ENCODE measurements at regions not wholly inside any gene's neighbourhood (a gene's known extent, or its start where the extent isn't known, plus 50 kb on each side); places are given as distances from the start of the nearest gene placed in this dataset.

- no peak for DNase-seq (ENCODE audit: low read depth)
Measured at GRCh38 chr15:62547584-62547983, 382.5 kb upstream of the C2CD4B start.

DNA sequence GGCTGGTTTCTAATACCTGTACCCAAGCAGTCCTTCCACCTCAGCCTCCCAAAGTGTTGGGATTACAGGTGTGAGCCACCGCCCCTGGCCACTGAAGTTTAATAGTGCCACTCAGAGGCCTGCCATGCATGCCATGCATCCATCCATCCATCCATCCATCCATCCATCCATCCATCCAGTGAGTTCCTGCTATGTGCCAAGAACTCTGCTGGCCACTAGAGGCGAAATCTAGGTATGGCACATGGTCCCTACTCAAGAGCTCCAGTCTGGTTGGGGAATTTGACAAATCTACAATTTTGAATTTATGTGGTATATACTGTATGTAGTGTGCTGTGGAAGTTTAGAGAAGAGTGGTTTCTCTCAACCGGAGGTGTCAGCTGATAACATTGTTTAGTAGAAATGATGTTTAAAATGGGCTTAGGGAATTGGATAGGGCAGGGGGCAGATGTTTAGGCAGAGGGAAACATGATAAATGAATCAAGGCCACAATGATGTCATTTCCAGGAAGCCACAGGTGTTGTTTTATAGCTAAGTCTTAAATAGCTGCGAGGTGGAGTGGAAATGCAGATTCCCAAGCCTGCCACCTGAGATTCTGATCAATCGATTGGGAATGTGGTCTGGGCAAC, 384.4 kb upstream of the C2CD4B start:
- no peak for DNase-seq (ENCODE audit: low read depth)

GRCh38 chr15:62550106-62550505, 385.0 kb upstream of the C2CD4B start:
- DNase-seq (ENCODE audit: low read depth) = no peak

- DNase-seq (ENCODE audit: low read depth) = no peak
Measured at GRCh38 chr15:62552444-62552843, 387.4 kb upstream of the C2CD4B start.

- DNase-seq (ENCODE audit: low read depth) = no peak
Measured at GRCh38 chr15:62553911-62554563, 389.0 kb upstream of the C2CD4B start.

DNA sequence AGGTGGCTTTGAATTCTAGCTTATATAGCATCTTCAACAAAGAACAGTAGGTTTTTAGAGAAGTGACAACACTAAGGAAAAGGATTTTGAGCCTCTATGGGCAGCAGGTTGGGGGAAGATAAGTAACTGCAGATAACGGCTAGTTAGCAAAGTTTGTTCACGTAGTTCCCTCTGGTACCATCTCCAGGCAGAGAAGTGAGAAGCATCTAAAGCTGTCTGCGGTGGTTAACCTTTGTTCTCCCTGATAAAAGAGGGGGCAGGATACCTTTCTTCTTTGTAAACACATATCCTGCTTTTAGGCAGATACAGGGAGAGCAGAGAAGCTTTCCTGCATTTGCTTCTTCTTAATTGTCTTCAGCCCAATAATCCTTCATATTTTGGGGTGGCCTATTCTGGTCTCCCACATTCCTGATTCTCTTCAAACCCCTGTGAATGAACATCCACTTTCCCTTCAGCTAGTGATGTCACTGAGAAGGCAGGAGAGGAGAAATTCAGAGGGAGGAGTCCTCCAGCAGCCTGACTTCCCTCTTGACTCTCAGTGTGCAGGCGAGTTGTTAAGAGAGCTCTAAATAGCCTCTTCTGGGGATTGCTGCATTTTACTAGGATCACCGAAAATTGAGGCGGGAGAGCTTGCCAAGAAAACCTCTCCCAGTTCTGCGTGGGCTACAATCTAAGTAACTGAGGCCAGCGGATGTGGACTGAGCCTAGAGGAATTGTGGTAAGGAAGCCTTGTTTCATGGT, 393.7 kb upstream of the C2CD4B start:
- no peak for DNase-seq (ENCODE audit: low read depth)

- DNase-seq (ENCODE audit: low read depth) = no peak
Measured at GRCh38 chr15:62559381-62559733, 394.3 kb upstream of the C2CD4B start.

DNA sequence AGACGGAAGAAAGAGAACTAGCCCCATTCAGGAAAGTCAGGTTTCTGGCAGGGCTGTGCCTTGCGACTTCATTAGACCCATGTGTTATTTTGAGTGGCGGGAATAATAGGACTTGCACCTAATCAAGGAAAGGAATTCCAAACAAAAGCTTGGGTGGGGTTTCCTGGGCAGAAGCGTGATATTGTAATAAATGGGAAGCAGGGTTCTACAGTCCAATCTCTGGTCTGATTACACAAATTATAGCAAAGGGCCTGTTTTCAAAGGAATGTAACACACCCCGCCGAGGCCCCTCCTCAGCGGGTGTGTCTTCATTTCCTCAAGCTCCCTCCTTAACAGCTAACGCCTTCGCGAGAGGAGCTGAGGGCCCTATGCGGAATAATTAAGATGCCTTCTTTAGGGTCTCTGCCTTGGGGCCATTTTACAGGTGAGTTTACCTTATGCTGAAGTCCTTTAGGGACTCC, 396.0 kb upstream of the C2CD4B start:
- DNase-seq (ENCODE audit: low read depth) = no peak

DNA sequence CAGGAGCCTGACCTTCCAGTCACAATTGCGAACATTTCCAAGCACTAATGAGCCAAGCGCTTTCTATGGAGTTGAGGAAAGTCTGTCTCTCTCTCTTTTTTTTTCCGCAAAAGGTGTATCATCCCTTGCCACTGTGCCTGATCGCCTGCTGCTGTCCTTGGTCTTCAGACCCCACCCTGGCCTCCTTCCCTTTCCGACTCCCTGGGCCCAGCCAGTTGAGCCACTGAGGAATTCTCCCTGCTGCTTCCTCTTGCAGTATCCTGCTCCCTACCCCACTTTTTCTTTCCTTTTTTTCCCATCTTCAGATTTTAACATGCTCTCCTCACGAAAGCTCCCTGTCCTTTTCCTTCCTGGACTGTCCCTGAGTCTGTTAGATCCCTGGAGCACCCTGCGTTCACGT, 396.5 kb upstream of the C2CD4B start:
- no peak for DNase-seq (ENCODE audit: low read depth)

GRCh38 chr15:62564886-62565633, 400.0 kb upstream of the C2CD4B start:
- DNase-seq (ENCODE audit: low read depth) = no peak

- no peak for DNase-seq (ENCODE audit: low read depth)
Measured at GRCh38 chr15:62565634-62566026, 400.5 kb upstream of the C2CD4B start.

DNA sequence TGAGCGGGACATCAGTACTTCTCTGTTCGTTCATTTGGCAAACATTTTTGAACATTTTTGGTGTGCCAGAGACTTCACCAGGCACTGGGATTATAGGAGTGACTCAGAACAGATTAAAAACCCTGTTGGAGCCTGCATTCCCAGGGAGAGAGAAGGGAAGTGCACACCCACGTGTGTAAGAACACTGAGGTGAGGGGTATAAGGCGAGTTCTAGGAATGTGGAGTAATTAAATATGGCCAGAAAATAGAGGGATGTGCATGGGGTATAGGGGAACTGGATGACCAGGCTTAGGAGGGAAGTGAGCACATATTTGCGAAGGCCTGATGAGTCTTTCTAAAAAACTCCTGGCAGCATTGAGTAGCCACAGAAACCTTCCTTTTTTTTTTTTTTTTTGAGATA, 401.2 kb upstream of the C2CD4B start:
- no peak for DNase-seq (ENCODE audit: low read depth)

- DNase-seq (ENCODE audit: low read depth) = no peak
Measured at GRCh38 chr15:62567501-62567900, 402.4 kb upstream of the C2CD4B start.

- DNase-seq (ENCODE audit: low read depth) = no peak
Measured at GRCh38 chr15:62568004-62568403, 402.9 kb upstream of the C2CD4B start.

DNA sequence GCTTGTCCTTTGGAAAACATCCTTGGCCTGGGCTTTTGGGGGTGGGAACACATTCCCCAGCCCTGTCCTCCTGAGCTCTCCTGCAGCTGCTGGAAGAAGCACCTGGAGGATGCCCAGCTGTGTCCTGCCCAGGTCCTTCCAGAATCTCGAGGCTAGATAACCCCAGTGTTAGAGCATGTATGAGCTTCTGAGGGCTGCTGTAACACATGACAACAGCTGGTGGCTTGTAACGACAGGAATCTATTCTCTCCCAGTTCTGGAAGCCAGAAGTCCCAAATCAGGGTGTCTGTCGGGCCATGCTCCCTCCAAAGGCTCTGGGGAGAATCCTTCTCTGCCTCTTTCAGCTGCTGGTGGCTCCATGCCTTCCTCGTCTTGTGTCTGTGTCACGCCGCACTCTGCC, 403.6 kb upstream of the C2CD4B start:
- DNase-seq (ENCODE audit: low read depth) = no peak

DNA sequence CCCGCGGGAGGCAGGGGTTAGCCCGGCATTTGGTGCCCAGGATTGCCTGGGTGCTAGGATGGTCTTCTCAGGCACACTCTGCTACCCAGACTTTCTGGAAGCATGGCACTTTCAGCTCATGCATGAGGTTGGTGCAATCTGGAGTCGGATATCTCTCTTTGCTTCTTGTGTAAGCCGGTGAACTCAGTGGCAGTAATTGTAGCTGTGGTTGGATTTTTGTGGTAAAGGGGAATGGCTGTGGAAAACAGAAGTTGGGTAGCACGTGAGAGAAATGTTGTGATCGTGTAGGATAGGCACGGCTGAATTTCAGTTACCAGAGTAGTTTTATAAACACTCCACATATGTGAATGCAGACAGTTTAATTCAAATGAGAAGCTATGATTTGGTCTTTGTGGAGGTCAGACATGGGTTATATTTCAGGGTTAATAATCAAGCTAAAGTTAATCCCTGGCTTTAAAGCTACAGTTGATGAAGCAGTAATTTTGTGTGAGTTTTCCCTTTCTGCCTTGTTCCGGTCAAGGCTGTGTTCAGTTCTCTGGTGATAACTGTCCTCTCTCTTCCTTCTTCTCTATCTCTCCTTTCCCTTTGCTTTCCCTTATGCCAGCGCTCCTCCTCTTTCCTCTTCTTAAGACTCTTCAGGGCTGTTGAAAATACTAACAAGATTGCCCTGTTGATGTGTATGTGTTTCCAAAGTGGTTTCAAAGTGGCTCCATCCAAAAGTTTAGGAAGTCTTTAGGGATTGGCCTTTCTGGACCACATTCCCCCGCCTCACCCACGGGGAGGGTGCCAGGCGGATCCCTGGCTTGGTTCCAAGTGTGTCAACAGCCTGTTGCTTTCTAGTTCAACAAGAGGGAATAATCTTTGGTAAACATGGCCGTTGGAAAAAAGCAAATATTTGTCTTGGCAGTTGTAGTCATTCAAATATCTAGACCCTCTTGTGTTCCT, 404.6 kb upstream of the C2CD4B start:
- no peak for DNase-seq (ENCODE audit: low read depth)

DNA sequence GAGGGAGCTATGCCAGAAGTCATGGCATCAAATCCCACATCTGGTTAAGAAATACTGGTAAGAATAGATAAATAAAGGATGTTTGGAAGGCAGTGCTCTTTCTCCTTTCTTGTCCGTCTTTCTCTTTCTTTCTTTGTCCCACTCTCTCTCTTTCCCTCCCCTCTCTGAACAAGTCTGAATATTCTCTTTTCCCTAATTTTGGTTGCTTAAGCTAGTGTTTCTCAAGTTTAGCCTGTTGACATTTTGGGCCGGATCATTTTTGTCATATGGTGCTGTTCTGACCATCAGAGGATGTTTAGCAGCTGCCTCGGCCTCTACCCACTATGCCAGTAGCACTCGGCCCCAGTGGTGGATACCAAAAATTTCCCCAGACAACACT, 405.3 kb upstream of the C2CD4B start:
- DNase-seq (ENCODE audit: low read depth) = no peak

- DNase-seq (ENCODE audit: low read depth) = no peak
Measured at GRCh38 chr15:62571072-62571471, 406.0 kb upstream of the C2CD4B start.

- no peak for DNase-seq (ENCODE audit: low read depth)
Measured at GRCh38 chr15:62572797-62573196, 407.7 kb upstream of the C2CD4B start.

- no peak for DNase-seq (ENCODE audit: low read depth)
Measured at GRCh38 chr15:62573876-62574275, 408.8 kb upstream of the C2CD4B start.

DNA sequence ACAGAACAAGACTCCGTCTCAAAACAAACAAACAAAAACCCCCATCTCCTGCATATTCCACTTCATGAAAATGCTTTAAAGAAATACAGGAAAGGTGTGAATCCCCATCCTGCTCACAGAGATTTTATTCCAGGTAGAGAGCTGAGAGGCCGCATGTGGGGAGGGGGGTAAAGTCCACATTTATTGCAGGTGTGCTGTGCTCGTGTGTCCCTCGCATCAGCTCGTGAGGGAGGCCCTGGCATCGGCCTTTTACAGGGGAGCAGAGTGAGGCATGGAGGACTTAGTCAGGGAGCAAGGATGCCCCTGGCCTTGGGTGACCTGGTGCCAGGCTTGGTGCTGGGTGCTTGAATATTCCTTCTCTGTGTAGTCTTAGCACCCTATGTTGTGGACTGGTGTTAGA, 413.5 kb upstream of the C2CD4B start:
- DNase-seq (ENCODE audit: low read depth) = no peak

DNA sequence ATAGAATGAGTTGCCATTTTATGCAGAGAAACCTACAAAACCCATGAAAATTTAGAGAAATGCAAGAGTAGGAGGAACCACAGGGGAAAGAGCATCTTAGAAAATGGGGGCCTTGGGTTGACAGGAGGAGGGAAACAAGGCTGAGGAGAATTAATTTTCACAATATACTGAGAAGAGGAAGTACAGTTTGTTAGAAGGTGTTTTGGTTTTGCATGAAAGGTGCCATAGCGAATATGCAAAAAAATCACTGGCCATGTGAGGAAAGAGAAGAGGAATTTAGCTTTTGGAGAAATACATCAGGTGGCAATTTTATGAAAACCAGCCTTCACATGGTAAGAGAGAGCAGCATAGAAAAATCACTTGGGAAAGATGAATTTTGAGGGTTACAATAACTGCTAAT, 413.9 kb upstream of the C2CD4B start:
- no peak for DNase-seq (ENCODE audit: low read depth)

Data from activated gamma-delta T cell treated with anti-CD3 and anti-CD28 coated beads, Interleukin-2, amount 50 U/mL, for 16 hours (primary cell).